Panc1 (cell line): ENCODE measurements at regions not wholly inside any gene's neighbourhood (a gene's known extent, or its start where the extent isn't known, plus 50 kb on each side); places are given as distances from the start of the nearest gene placed in this dataset.

Experiments used
- ATAC-seq: fragments of 200-7000 bp; cut with Tn5 transposase; 2 replicates; pipeline ENCODE4 v1.9.1; 2020; ENCODE audit warnings: mild to moderate bottlenecking, moderate library complexity
- BruUV-seq: library from RNA; stranded (reverse); fragments of 400-500 nt; replicated peaks from 2 replicates; lab custom pipeline; 2021; lab: Mats Ljungman, UMichigan
- CTCF ChIA-PET: fragments of 300-600 bp; sonication (Branson Sonifier 250); formaldehyde crosslinking; loops from one replicate; lab custom pipeline; 2022; ENCODE audit warnings: antibody characterized with exemption; lab: Charles Lee
- POLR2A ChIA-PET: fragments of 300-600 bp; sonication (Branson Sonifier 250); formaldehyde crosslinking; loops from one replicate; lab custom pipeline; 2022; ENCODE audit warnings: antibody characterized with exemption; lab: Charles Lee
- DNase-seq: peaks from one replicate; pipeline ENCODE4 v3.0.0-alpha.2; 2010; ENCODE audit warnings: low read depth, low spot score
- H3K27ac ChIP-seq: 2 replicates; pipeline ENCODE4 v1.5.1; 2011; ENCODE audit warnings: mild to moderate bottlenecking, low read length, inconsistent platforms
- H3K27me3 ChIP-seq: fragments of 200-500 bp; sonication (Bioruptor generic); 2 replicates; pipeline ENCODE4 v1.6.0; 2014; ENCODE audit warnings: low read length, inconsistent platforms; ENCODE audit not compliant: control insufficient read depth, insufficient read depth
- H3K36me3 ChIP-seq: fragments of 200-500 bp; sonication (Bioruptor generic); 2 replicates; pipeline ENCODE4 v1.5.1; 2014; ENCODE audit warnings: inconsistent platforms, mild to moderate bottlenecking, low read length, moderate library complexity; ENCODE audit not compliant: control insufficient read depth, insufficient read depth
- H3K4me1 ChIP-seq: 2 replicates; pipeline ENCODE4 v1.5.1; 2011; ENCODE audit warnings: inconsistent platforms, mild to moderate bottlenecking, low read length, moderate library complexity; ENCODE audit not compliant: control insufficient read depth, insufficient read depth
- H3K4me3 ChIP-seq, 2 experiments: 2 replicates each; pipeline ENCODE4 v1.5.1; 2011 to 2012; ENCODE audit warnings: low read depth in 2 of 2, low read length in 2 of 2, mild to moderate bottlenecking in 2 of 2, inconsistent platforms in 1 of 2, moderate library complexity in 1 of 2
- H3K9me3 ChIP-seq: fragments of 200-500 bp; sonication (Bioruptor generic); 2 replicates; pipeline ENCODE4 v1.5.1; 2014; ENCODE audit warnings: low read depth, mild to moderate bottlenecking, inconsistent platforms, low read length, moderate library complexity; ENCODE audit not compliant: control insufficient read depth, insufficient read depth
- CTCF ChIP-seq: fragments of 450-650 bp; IDR thresholded peaks from 2 replicates; pipeline ENCODE4 v1.5.1; 2017; ENCODE audit warnings: mild to moderate bottlenecking
- POLR2AphosphoS5 ChIP-seq: IDR thresholded peaks from 2 replicates; pipeline ENCODE4 v1.6.1; 2012; ENCODE audit warnings: mild to moderate bottlenecking, low read depth, low read length, moderate library complexity
- REST ChIP-seq, 2 experiments: IDR thresholded peaks; 2 replicates each; pipeline ENCODE4 v1.6.1; 2011 to 2012; ENCODE audit warnings: low read depth in 2 of 2, control low read depth in 1 of 2, low read length in 1 of 2, mild to moderate bottlenecking in 1 of 2, moderate library complexity in 1 of 2; ENCODE audit not compliant: insufficient read depth in 1 of 2
- SIN3A ChIP-seq: IDR thresholded peaks from 2 replicates; pipeline ENCODE4 v1.6.1; 2012; ENCODE audit warnings: low read depth, mild to moderate bottlenecking, low read length, moderate library complexity, borderline replicate concordance; ENCODE audit not compliant: insufficient read depth
- TCF7L2 ChIP-seq: IDR thresholded peaks from 2 replicates; pipeline ENCODE4 v1.6.1; 2011; ENCODE audit warnings: mild to moderate bottlenecking, low read depth, low read length, inconsistent platforms
- in situ Hi-C: cut with HindIII; loops from 2 replicates; pipeline ENCODE4 v1.10.0; 2016; ENCODE audit warnings: low sequenced_read_pairs, low pct_unique_long_range_greater_than_20kb
- intact Hi-C: fragments of 100-400 bp; cut with micrococcal nuclease; formaldehyde crosslinking; loops from one replicate; pipeline ENCODE4 v1.10.0; 2022; ENCODE audit not compliant: unreplicated experiment

DNA sequence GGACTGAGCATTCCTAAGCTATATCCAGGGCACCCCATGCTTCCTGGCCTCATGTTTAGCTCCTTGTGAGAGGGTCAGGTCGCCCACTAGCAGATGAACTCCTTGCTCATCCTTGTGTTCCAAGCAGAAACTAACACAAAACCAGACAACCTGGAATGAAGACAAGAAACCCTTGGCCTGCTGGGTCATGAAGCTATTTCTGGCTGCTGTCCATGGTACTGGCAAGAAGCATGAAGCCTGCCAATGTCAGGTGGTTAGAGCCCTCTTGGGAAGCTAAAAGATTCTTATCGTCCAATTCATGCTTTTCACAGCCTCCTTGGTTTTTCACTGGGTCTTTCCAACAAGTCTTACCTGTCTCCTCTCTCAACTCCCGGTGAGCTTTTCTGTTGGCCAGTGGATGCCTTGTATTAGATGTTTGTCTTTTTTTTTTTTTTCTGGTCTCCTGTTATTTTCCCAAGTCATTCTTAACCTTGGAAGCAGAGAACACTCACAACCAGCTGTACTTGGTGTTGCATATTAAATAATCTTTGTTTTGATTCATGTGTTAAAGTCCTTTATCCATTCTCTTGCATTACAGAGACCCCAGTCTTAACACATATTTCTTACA lies 180.3 kb downstream of the ANKRD60 start:
- Histone ChIP-seq H3K27me3 (no peaks in the 10 kb centered on the region), H3K4me3 (no peak overlapping the region), H3K27ac (no peak overlapping the region), H3K36me3 (no peaks in the 10 kb centered on the region), H3K9me3 (peaks cover 5% of the 10 kb centered on the region; the same call in 1 of the 2 replicates), H3K4me1 (no peaks in the 10 kb centered on the region)
- TF ChIP-seq POLR2AphosphoS5 (no peak), REST (IDR thresholded peaks at IDR 0.05; ENCODE audit: insufficient read depth in 1 of 2, low read depth in 2 of 2, low read length in 1 of 2) (peak; percentile 96)
- DNase-seq (no peak), ATAC-seq (no peak)
- ChIA-PET CTCF (interaction anchor here (0.7 kb wide), 2 partner anchors 38 to 91 kb away, joined by 3 to 4 read pairs; no protein-coding TSS in a partner anchor), POLR2A (no interaction called here)
- no TSS peak for BruUV-seq
- in situ Hi-C loops: no loop called here
- intact Hi-C loops: no loop called here

DNA sequence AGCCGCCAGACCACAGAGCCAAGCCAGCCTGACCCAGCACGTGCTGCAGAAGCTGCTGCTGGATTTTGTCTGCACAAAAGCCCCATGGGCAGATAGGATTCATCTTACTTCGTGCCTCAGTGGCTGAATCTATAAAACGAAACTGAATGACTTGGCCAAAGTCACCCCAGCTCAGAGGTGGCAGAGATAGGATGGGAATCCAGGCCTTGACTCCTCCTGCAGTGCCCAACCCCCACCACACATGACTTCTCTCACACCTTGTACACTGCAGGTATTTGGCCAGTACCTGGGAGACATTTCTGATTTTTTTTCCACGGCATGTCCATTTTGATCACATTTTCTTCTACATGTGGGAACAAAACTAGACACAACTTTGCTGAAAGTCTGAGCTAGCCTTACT lies 182.1 kb downstream of the ANKRD60 start:
- ATAC-seq (no peak), DNase-seq (no peak)
- Histone ChIP-seq H3K9me3 (peaks cover under 1% of the 10 kb centered on the region; the same call in 1 of the 2 replicates), H3K4me3 (no peak overlapping the region), H3K27ac (no peak overlapping the region), H3K36me3 (no peaks in the 10 kb centered on the region), H3K27me3 (no peaks in the 10 kb centered on the region), H3K4me1 (no peaks in the 10 kb centered on the region)
- CTCF ChIA-PET: no interaction called here
- POLR2A ChIA-PET: no interaction called here
- intact Hi-C loops: no loop called here
- BruUV-seq: no TSS peak
- in situ Hi-C loops: no loop called here
- TF ChIP-seq SIN3A (no peak), REST (IDR thresholded peaks at IDR 0.05; ENCODE audit: insufficient read depth in 1 of 2, low read depth in 2 of 2, low read length in 1 of 2) (no peak)

- ChIA-PET POLR2A (no interaction called here), CTCF (no interaction called here)
- H3K36me3 ChIP-seq: no peaks in the 10 kb centered on the region
- no peak for TF ChIP-seq SIN3A
- no peak for TF ChIP-seq POLR2AphosphoS5
- no peak for TF ChIP-seq CTCF
- no peak for TF ChIP-seq REST (IDR thresholded peaks at IDR 0.05; ENCODE audit: insufficient read depth in 1 of 2, low read depth in 2 of 2, low read length in 1 of 2)
- no peak for TF ChIP-seq TCF7L2
- no peak overlapping the region for H3K27ac ChIP-seq
- intact Hi-C loops (no loop called here), in situ Hi-C loops (no loop called here)
- ATAC-seq: no peak
- H3K27me3 ChIP-seq: no peaks in the 10 kb centered on the region
- DNase-seq: no peak
- no peaks in the 10 kb centered on the region for H3K4me1 ChIP-seq
- no peak overlapping the region for H3K4me3 ChIP-seq
- no TSS peak for BruUV-seq
- no peaks in the 10 kb centered on the region for H3K9me3 ChIP-seq
Measured at GRCh38 chr20:58045579-58045978, 182.9 kb downstream of the ANKRD60 start.
